Stomach (tissue), 4 donors: ENCODE measurements at regions not wholly inside any gene's neighbourhood (a gene's known extent, or its start where the extent isn't known, plus 50 kb on each side); places are given as distances from the start of the nearest gene placed in this dataset.

Experiments
- EP300 ChIP-seq: sonication (generic); formaldehyde crosslinking; IDR thresholded peaks from one replicate; pipeline ENCODE4 v1.6.1; 2017; ENCODE audit warnings: antibody characterized with exemption
- POLR2A ChIP-seq, 4 donors: fragments of 450-650 bp; IDR thresholded peaks; one replicate each; pipeline ENCODE4 v1.6.1; 2016; ENCODE audit warnings: antibody characterized with exemption in 4 of 4, control low read depth in 2 of 4, mild to moderate bottlenecking in 1 of 4, moderate library complexity in 1 of 4
- POLR2AphosphoS5 ChIP-seq, 3 donors: sonication (generic); formaldehyde crosslinking; IDR thresholded peaks; one replicate each; pipeline ENCODE4 v1.6.1; 2016; ENCODE audit warnings: antibody characterized with exemption in 3 of 3
- TF ChIP-seq, protein P1 (sequence below), 7 experiments: fragments of 450-650 bp in 4 of 7; fragments of 200-600 bp in 3 of 7; sonication (generic) in 3 of 7; IDR thresholded peaks; one replicate each; pipeline ENCODE4 v1.5.1; 2016 to 2019; ENCODE audit warnings: antibody characterized with exemption in 7 of 7, control low read depth in 2 of 7, mild to moderate bottlenecking in 1 of 7

DNA sequence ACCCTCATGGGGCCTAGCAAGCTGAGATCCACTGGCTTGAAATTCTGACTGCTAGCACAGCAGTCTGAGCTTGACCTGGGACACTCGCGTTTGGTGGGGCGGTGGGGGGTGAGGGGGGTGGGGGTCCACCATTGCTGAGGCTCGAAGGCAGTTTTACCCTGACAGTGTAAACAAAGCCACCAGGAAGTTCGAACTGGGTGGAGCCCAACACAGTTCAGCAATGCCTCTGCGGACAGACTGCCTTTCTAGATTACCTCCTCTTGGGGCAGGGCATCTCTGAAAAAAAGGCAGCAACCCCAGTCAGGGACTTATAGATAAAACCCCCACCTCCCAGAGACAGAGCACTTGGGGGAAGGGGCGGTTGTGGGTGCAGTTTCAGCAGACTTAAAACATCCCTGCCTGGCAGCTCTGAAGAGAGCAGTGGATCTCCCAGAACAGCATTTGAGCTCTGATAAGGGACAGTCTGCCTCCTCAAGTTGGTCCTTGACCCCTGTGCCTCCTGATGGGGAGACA lies 149.7 kb upstream of the TANK start:
- TF ChIP-seq, protein P1, sequence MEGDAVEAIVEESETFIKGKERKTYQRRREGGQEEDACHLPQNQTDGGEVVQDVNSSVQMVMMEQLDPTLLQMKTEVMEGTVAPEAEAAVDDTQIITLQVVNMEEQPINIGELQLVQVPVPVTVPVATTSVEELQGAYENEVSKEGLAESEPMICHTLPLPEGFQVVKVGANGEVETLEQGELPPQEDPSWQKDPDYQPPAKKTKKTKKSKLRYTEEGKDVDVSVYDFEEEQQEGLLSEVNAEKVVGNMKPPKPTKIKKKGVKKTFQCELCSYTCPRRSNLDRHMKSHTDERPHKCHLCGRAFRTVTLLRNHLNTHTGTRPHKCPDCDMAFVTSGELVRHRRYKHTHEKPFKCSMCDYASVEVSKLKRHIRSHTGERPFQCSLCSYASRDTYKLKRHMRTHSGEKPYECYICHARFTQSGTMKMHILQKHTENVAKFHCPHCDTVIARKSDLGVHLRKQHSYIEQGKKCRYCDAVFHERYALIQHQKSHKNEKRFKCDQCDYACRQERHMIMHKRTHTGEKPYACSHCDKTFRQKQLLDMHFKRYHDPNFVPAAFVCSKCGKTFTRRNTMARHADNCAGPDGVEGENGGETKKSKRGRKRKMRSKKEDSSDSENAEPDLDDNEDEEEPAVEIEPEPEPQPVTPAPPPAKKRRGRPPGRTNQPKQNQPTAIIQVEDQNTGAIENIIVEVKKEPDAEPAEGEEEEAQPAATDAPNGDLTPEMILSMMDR (IDR thresholded peaks at IDR 0.05) = no peak
- no peak for TF ChIP-seq POLR2AphosphoS5 (IDR thresholded peaks at IDR 0.05)
- no peak for TF ChIP-seq EP300
- no peak for TF ChIP-seq POLR2A (IDR thresholded peaks at IDR 0.05)
